ENCODE measurements at regions not wholly inside any gene's neighbourhood (a gene's known extent, or its start where the extent isn't known, plus 50 kb on each side); places are given as distances from the start of the nearest gene placed in this dataset.

- DNase-seq (ENCODE audit: extremely low read depth, low read depth), result no peak
- TF ChIP-seq, protein P1, sequence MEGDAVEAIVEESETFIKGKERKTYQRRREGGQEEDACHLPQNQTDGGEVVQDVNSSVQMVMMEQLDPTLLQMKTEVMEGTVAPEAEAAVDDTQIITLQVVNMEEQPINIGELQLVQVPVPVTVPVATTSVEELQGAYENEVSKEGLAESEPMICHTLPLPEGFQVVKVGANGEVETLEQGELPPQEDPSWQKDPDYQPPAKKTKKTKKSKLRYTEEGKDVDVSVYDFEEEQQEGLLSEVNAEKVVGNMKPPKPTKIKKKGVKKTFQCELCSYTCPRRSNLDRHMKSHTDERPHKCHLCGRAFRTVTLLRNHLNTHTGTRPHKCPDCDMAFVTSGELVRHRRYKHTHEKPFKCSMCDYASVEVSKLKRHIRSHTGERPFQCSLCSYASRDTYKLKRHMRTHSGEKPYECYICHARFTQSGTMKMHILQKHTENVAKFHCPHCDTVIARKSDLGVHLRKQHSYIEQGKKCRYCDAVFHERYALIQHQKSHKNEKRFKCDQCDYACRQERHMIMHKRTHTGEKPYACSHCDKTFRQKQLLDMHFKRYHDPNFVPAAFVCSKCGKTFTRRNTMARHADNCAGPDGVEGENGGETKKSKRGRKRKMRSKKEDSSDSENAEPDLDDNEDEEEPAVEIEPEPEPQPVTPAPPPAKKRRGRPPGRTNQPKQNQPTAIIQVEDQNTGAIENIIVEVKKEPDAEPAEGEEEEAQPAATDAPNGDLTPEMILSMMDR (IDR thresholded peaks at IDR 0.05; ENCODE audit: low read depth, low read length), result no peak
These were observed 86.2 kb downstream of the TEX29 start for GRCh38 chr13:111406636-111407035.

DNA sequence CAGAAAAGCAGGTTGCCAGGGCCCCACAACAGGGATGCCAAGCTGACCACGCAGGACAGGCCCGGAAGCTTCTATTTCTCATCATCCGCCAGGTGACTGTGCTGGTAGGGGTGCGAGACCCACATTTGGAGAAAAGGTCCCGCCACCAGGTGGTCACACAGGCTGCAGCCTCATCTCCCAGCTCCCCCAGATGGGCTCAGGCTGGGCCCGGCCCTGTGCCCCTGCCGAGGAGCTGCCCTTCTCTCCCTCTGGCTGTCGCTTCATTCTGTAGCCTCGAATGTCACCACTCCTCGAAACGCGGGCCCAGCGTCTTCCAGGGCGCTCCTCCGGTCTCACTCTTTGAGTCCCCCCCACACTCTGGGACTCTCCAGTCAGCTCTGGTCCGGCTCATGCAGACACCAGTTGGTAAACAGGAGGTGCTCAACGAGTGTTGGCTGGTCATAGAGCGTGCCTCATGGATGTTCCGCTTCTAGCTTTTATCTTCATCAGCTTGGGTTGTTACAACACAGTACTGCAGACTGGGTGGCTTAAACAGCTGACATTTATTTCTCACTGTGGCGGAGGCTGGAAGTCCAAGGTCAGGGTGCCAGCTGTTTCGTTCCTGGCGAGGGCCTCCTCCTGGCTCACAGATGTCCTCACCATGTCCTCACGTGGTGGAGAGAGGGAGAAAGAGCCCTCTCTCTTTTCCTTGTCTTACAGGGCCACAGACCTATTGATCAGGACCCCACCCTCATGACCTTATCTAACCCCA lies 87.1 kb downstream of the TEX29 start:
- DNase-seq (ENCODE audit: extremely low read depth, low read depth), result no peak
- TF ChIP-seq, protein P1 (IDR thresholded peaks at IDR 0.05; ENCODE audit: low read depth, low read length), result no peak

- TF ChIP-seq, protein P1 (IDR thresholded peaks at IDR 0.05; ENCODE audit: low read depth, low read length), result no peak
- DNase-seq (ENCODE audit: extremely low read depth, low read depth), result no peak
These were observed 89.0 kb downstream of the TEX29 start for GRCh38 chr13:111409413-111409812.

DNA sequence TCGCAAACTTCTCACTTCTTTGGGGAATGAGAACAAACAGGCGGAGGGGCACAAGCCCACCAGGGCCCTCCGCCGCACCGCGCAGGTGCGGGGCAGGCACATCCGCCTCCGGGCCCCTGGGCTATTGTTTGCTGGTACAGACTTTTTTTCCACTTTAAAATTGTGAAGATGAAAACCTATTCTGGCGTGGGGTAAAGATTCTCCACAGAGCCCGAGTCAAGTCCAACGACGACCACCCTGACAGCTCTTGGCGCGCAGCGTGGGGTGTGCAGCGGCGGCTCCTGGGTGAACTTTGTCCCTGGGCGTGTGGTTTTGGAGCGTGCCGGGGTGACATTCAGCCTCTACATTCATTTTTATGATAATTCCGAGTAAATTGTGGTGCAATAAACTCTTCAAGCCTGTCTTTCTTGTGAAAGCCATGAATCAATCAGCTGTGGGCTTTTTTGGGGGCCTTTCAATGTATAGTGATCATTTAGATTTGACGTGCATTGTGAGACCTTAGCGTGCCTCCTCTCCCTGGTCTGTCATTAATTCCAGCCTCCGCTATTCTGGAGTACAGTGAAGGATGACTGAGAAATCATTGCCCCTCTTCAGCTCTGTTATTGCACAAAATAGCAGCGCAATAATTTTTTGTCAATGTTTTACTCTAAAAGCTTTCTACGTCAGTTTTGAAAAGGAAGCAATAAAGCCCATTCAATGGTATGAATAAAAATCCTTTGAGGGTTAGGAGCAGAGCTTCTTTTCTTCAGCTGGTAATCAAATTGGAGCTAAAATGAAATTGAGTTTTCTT lies 90.0 kb downstream of the TEX29 start:
- DNase-seq (ENCODE audit: extremely low read depth, low read depth), result no peak
- TF ChIP-seq, protein P1 (IDR thresholded peaks at IDR 0.05; ENCODE audit: low read depth, low read length), result no peak

DNA sequence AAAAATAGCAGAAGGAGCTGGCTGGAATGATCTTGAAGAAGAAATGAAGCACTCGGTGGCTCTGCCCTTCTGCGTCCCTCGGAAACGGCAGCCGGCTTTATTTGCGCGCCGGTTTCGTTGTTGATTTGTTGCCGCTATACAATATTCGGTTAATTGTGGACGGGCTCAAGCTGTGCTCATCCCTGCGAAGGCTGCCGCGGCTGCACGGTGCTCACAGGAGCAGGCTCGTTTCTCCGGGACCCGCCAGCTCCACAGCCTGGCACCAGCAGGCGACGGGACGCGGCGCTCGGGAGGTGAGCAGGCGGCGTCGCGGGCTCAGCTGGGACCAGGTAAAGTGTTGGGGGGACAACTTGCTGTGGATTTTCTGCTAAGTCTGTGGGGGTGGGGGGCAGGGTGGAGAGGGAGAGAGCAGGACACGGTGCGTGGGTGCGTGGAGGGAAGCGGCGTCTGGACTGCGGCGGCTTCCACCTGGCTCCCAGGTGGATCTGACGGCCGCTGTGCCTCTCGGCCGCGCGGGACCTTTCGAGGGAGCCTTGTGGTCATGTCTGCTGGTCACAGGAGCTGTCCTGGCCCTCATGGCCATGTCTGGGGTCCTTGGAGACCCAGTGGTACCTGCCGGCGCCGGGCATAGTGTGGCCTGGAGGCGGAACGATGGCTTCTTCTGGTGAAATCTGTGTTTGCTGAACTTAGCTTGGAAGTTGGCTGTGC lies 90.9 kb downstream of the TEX29 start:
- DNase-seq (ENCODE audit: extremely low read depth, low read depth), result no peak
- TF ChIP-seq, protein P1 (IDR thresholded peaks at IDR 0.05; ENCODE audit: low read depth, low read length), result no peak

DNA sequence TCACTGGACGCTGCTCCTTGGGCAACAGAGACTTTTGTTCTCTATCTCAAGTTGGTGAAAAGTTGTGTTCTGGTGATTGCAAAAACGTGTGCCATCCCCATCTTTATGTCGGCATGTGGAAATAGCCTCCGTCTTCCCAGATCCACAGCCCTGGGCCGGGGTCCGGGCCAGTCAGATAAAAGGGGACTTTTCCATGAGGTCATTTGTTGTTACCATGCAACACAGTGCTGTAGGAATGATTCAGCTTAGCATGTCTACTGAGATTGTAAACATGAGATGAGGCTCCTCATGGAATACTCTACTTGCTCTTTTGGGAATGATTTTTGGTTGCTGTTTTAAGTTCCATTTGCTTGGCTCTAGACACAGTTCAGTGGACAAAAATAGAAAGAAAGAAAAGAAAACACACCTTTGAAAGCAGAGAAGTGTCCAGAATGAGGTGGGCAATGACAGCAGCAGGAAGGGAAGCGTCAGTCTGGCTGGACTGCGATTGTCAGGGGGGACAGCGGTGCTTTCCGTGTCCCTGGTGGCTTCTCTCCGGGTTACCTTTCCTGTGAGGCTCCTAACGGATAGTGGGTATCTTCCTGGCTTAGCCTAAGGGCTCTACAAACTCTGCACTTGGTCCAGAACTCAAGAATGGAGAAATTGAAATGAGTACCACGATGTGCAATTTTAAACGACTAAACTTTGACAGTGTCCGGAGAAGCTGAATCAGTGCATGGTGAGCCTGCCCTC lies 91.6 kb downstream of the TEX29 start:
- no peak for DNase-seq (ENCODE audit: extremely low read depth, low read depth)
- TF ChIP-seq, protein P1 (IDR thresholded peaks at IDR 0.05; ENCODE audit: low read depth, low read length), result no peak
